ENCODE measurements at regions not wholly inside any gene's neighbourhood (a gene's known extent, or its start where the extent isn't known, plus 50 kb on each side); places are given as distances from the start of the nearest gene placed in this dataset.

- no peak for DNase-seq (ENCODE audit: low spot score)
These were observed 106.4 kb downstream of the TBX19 start for GRCh38 chr1:168386949-168387586.

- DNase-seq (ENCODE audit: low spot score) = no peak
These were observed 105.8 kb downstream of the TBX19 start for GRCh38 chr1:168386492-168386891.

DNA sequence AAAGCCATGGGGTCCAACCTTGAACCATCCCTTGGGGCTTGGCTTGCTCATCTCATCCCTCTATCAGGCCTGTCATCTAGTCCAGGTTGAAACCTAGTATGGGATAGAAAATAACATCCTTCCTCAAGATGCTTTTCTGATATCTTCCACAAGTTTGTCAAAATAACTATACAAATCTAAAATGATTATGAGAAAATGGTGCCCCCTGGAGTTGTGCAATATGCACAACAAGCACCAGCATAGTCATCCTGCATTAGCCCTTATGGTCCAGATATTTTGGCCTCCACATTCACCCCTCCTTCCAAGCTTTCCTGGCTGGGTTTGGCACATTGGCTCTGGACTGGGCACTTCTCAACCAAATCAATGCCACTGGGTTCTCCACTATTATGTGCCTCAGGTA, 101.2 kb downstream of the TBX19 start:
- DNase-seq (ENCODE audit: low spot score) = no peak

DNA sequence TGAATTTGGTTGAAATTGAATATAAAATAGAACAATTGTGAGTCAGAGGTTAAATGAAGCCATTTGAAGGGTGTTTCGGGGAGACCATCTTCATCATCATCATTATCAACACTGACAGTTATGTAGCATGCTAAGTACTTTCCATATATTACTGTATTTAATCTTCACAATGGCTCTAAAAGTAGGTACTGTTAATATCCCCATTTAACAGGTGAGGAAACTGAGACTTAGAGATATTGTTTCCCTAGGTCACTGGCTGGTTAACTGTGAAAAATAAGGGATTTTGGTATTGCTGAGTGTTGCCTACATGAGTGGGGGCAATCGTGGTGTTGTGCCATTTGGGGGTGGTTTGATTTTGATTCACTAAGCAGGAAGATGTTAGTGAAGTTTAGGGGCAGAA, 100.3 kb downstream of the TBX19 start:
- DNase-seq (ENCODE audit: low spot score) = no peak

DNA sequence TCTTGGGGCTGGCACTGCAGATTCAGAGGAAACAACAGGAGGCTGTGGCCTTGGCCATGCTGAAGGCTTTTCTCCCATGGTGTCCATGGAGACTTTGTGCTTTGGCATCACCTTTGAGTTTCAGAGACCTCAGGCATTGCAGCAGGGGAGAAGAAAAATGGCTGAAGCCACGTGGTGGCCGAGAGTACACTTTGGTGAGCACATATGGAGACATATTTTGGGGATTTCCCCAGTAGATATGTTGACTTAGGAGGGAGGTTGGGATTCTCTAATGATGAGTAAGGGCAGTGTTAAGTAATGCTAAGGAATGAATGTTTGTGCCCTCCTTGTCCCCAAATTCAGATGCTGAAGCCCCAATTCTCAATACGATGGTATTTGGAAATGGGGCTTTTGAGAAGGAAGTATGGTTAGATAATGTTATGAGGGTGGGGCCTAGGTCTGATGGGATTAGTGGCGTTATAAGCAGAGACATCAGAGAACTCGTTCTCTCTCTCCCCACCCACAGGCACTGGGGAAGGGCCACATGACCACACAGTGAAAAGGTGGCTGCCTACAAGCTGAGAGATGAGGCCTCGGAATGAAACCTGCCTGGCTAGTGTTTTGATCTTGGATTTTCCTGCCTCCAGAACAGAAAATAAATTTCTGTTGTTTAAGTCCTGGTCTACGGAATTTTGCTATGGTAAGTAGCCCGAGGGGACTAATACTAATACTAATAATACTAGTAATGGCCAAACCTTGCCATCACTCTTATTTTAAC, 98.6 kb downstream of the TBX19 start:
- DNase-seq (ENCODE audit: low spot score) = no peak

GRCh38 chr1:168375566-168376300, 95.1 kb downstream of the TBX19 start:
- DNase-seq (ENCODE audit: low spot score) = no peak

DNA sequence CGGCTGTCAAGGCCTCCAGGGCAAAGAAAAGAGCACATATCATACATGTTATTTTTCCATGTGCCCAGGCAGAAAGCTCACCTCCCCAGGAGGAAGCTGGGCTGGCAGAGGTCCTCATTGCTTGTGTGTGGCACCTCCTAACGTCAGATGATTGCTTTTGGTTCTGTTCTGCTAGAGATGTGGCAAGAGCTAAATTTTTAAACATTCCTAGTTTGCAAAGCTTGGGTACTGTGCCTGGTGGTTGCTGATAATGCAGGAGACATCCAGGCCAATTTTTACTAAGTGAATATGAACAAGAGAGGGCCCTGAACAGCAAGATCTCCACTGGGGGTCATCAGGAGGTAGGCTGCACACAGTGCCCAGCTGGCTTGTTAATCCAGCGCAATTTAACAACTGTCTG, 93.9 kb downstream of the TBX19 start:
- DNase-seq (ENCODE audit: low spot score) = no peak

DNA sequence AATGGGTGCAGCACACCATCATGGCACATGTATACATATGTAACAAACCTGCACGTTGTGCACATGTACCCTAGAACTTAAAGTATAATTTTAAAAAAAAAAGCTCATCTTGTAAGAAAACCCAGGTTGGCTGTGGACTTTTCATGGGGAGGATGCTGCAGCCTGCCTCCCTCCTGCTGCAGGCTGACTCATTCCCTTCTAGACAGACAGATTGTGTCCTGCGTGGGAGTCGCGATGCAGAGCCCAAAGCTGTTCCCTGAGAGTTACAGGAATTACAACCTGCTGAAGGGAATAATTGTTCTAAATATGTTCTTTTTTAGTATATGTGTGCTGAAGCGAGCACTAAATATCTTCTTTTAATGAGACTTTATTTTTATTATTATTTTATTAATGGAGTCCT, 93.2 kb downstream of the TBX19 start:
- DNase-seq (ENCODE audit: low spot score) = no peak

DNA sequence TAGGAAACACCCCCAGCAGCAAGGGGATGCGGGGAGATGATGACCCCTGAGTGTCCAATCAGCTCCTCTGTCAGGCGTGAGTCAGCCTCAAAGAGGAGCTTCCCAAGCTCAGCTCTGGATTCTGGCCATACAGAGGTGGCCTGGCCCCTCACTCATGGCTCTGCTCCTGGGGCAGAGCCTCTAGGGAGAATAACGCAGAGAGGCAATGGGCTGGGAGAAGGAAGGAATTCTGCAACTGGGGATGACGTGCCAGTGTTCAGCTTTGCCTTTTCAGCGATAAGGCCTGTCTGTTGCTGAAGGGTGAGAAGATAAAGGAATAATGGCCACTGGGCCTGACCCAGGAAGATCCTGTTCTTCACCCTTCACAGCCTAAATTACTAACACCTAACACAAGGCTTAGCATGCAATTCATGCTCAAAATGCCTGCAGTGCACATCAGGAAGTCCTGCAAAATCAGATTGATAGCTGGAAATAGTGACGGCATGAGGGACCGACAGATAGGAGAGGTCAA, 92.2 kb downstream of the TBX19 start:
- no peak for DNase-seq (ENCODE audit: low spot score)

GRCh38 chr1:168372307-168372706, 91.6 kb downstream of the TBX19 start:
- DNase-seq (ENCODE audit: low spot score) = no peak

GRCh38 chr1:168371477-168371876, 90.8 kb downstream of the TBX19 start:
- no peak for DNase-seq (ENCODE audit: low spot score)

DNA sequence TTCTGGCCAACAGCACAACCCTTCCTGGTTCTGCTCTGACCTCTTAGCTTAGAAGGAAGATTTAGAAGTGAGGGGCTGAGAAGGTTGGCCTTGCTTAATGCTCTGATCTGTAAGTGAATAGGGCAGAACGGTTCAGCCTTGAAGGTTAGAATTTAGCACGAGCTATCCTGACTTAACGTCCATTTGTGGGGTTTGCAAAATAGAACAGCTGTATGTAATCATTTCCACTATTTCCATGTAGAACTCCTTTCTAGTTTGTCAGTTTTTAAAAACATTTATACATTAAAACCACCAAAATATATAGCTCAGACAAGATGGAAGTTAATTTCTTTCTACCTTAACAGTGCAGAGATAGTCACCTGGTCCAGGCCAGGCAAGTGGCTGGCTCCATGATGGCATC, 89.9 kb downstream of the TBX19 start:
- DNase-seq (ENCODE audit: low spot score) = no peak

DNA sequence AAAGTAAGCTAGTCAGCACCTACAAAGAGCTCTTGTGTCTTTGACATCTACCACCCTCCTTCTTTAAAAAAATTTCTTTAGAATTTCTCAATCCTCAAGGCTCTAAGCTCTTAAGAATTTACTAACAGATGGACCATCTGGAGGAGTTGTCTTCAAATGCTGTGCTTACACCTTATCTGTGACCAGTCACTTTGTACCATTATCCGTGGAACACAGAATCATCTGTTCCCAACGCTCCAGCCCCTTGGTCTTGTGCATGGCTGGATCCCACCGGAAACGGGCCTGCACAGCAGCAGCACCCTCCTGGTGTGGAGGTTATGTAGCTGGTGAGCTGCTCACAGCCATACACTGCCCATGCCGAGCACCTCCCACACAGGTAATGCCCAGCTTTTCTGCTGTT, 89.0 kb downstream of the TBX19 start:
- DNase-seq (ENCODE audit: low spot score) = no peak

GRCh38 chr1:168368131-168368530, 87.5 kb downstream of the TBX19 start:
- DNase-seq (ENCODE audit: low spot score) = no peak

DNA sequence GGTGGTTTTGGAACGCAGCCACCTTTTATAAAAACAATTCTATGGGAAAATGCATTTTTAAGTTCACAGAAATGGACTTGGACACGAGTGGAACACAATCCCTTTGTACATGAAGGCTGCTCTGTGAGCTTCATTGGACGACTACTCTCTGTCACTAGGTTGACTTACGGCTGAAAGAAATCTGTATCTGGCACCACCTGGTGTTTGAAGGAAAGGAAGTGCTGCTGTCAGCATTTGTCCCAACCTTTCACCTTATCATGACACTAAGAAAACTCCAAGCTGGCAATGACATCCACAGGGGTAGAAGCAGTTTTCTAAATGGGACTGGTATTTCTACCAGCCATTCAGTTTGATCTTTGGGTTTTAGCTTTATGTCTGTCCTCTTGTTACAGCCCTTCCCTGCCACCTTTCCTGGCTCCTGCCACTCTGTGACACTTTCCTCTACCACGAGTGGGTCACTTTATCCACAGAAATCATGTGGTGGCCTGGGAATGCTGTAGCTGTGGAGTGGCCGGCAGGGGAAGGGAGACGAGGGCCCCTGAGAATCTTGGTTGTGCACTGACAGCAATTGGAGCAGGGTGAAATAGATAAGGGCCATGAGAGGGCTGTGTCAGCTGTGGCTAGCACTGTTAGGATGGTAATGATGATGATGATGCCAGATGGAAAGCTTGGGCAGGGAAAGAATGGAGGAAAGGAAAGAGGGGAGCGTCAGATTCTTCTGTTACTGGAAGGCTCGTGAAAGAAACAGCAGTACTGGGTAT, 85.2 kb downstream of the TBX19 start:
- no peak for DNase-seq (ENCODE audit: low spot score)
